GM12864 (cell line): ENCODE measurements at regions not wholly inside any gene's neighbourhood (a gene's known extent, or its start where the extent isn't known, plus 50 kb on each side); places are given as distances from the start of the nearest gene placed in this dataset.

Experiments
- DNase-seq: peaks from one replicate; pipeline ENCODE4 v3.0.0-alpha.2; 2011; ENCODE audit warnings: low read depth
- H3K4me3 ChIP-seq: 2 replicates; pipeline ENCODE4 v1.5.1; 2011; ENCODE audit warnings: mild to moderate bottlenecking, low read depth, low read length, control low read depth
- TF ChIP-seq, protein P1 (sequence below): IDR thresholded peaks from 2 replicates; pipeline ENCODE4 v1.5.1; 2011; ENCODE audit warnings: low read depth, mild to moderate bottlenecking, moderate library complexity, low read length, control low read depth, inconsistent platforms; ENCODE audit errors: missing control alignments

DNA sequence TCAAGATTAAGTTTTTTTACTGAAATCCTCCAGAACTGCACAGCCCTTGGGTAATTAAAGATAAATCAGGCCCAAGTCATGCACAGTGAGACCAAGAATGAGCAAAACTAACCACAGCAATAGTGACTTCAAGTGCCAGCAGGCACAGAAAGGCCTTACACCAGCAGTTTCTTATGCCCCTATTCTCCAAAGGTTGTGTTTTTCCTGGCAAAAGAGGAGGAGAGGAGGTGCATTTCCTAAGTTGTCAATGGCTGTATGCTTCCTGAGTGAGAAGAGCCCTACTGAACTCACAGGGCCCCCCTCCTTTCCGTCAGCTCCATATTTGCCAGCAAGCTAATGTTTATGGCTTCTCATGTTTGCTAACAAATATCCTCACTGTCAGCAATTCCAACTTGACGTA, 418.7 kb upstream of the INTU start:
- DNase-seq = no peak
- TF ChIP-seq, protein P1, sequence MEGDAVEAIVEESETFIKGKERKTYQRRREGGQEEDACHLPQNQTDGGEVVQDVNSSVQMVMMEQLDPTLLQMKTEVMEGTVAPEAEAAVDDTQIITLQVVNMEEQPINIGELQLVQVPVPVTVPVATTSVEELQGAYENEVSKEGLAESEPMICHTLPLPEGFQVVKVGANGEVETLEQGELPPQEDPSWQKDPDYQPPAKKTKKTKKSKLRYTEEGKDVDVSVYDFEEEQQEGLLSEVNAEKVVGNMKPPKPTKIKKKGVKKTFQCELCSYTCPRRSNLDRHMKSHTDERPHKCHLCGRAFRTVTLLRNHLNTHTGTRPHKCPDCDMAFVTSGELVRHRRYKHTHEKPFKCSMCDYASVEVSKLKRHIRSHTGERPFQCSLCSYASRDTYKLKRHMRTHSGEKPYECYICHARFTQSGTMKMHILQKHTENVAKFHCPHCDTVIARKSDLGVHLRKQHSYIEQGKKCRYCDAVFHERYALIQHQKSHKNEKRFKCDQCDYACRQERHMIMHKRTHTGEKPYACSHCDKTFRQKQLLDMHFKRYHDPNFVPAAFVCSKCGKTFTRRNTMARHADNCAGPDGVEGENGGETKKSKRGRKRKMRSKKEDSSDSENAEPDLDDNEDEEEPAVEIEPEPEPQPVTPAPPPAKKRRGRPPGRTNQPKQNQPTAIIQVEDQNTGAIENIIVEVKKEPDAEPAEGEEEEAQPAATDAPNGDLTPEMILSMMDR = no peak
- no peak overlapping the region for H3K4me3 ChIP-seq

- DNase-seq = no peak
- H3K4me3 ChIP-seq = no peak overlapping the region
- TF ChIP-seq, protein P1 = no peak
Observed at GRCh38 chr4:127214931-127215330, 417.8 kb upstream of the INTU start.

DNA sequence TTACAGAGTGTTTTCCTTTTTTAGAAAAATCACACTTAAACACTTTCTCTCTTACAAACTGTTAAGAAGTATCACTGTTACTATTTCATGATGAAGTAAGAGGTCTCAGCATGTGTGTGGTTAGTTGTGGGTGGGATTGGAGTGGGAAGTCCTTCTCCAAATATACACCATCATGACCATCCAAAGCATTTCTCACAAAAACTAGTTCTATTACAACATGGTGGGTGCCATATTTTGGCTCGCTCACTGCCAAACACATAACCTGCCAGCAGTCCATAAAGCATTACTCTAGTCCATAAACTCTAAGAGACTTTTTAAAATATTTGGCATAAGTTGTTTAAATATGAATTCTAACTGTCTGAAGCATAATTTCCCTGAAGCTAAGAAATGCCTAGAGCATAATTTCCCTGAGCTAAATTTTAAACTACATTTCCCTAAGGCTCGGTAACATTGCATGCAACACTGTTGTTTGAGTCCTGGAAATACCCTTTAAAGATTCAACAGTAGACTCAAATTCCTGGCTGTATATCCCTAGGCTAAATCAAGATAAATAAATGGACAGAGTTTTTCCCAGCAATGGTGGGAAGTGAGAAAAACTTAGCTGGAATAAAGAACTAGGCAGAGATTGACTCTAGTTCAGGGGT, 415.0 kb upstream of the INTU start:
- DNase-seq = no peak
- TF ChIP-seq, protein P1 = no peak
- no peak overlapping the region for H3K4me3 ChIP-seq

DNA sequence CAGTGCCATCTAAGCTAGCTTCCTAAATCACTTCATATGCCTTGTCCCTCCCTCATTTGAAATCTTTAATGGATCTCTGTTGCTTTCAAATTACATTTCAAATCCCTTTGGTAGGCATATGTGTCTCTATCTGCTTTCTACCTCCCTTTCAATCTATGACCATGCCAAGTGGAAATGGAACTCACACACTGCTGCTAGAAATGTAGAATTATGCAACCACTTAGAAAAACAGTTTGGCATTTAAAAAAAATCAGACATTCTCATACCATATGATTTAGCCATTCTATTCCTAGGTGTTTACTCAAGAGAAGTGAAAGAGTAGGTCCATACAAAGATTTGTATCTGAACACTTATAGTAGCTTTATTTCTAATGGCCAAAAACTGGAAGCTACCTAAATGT, 413.5 kb upstream of the INTU start:
- TF ChIP-seq, protein P1 = no peak
- H3K4me3 ChIP-seq = no peak overlapping the region

GRCh38 chr4:127224556-127224955, 408.2 kb upstream of the INTU start:
- no peak for DNase-seq
- TF ChIP-seq, protein P1 = no peak

More for the DNA sequence above, 413.5 kb upstream of the INTU start:
- DNase-seq = no peak

GRCh38 chr4:127229855-127230608, 402.7 kb upstream of the INTU start:
- TF ChIP-seq, protein P1 = no peak
- no peak overlapping the region for H3K4me3 ChIP-seq
- DNase-seq = no peak

More at GRCh38 chr4:127224556-127224955, 408.2 kb upstream of the INTU start:
- H3K4me3 ChIP-seq = no peak overlapping the region
